ENCODE measurements at regions not wholly inside any gene's neighbourhood (a gene's known extent, or its start where the extent isn't known, plus 50 kb on each side); places are given as distances from the start of the nearest gene placed in this dataset.
"Not testable (repeated sequence)": the region's sequence is repeated elsewhere in the genome, so short reads cannot be mapped to it uniquely, and the experiment has no call there.

GRCh38 chr10:120052964-120053702, 160.6 kb downstream of the SEC23IP start:
- TF ChIP-seq CTCF (IDR thresholded peaks at IDR 0.05), result no peak
- POLR2A ChIA-PET, result interaction anchor here (0.5 kb wide), 1 partner anchor 1431 kb away, joined by 3 read pairs; no protein-coding TSS in a partner anchor
- H3K27ac Mint-ChIP-seq, result no peak overlapping the region
- no peak overlapping the region for H3K4me3 Mint-ChIP-seq
- DNase-seq, result no peak
- CTCF ChIA-PET, result no interaction called here
- no peaks in the 10 kb centered on the region for H3K36me3 Mint-ChIP-seq (ENCODE audit: low read depth)
- H3K27me3 Mint-ChIP-seq, result peaks cover 15% of the 10 kb centered on the region
- ATAC-seq, result no peak
- H3K9me3 Mint-ChIP-seq, result no peaks in the 10 kb centered on the region
- intact Hi-C loops (cut with micrococcal nuclease), result no loop called here
- H3K4me1 Mint-ChIP-seq (ENCODE audit: low read depth), result no peaks in the 10 kb centered on the region

GRCh38 chr10:120059790-120060189, 167.3 kb downstream of the SEC23IP start:
- ATAC-seq; H3K36me3 Mint-ChIP-seq (ENCODE audit: low read depth); POLR2A ChIA-PET; H3K9me3 Mint-ChIP-seq; DNase-seq; CTCF ChIA-PET; H3K4me1 Mint-ChIP-seq (ENCODE audit: low read depth); H3K27ac Mint-ChIP-seq; H3K4me3 Mint-ChIP-seq; intact Hi-C loops (cut with micrococcal nuclease): not testable (repeated sequence)
- H3K27me3 Mint-ChIP-seq, result peaks cover 11% of the 10 kb centered on the region

DNA sequence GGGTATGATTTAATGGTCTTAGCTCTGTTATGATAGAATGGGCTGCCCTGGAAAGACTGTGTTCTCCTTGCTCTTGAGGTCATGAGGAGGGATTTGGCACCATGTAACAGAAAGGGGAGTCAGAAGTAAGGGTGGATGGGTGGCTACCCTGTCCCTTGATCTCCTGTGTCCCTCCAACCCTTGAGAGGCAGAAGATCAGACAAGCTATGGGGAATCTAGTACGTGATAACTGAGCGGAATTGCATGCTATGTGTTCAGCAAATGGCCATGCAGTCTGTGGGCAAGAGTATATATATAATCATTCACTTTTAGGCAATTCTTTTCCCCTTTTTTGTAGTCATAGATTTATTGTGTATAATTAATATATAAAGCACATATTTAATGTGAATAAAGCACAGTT, 174.9 kb downstream of the SEC23IP start:
- TF ChIP-seq CTCF (IDR thresholded peaks at IDR 0.05), result no peak
- POLR2A ChIA-PET, result interaction anchor here (1.1 kb wide), 1 partner anchor 47 kb away, joined by 3 read pairs; no protein-coding TSS in a partner anchor
- Mint-ChIP-seq H3K4me1 (ENCODE audit: low read depth) (no peaks in the 10 kb centered on the region), H3K27me3 (peaks cover 10% of the 10 kb centered on the region), H3K36me3 (ENCODE audit: low read depth) (no peaks in the 10 kb centered on the region), H3K9me3 (peaks cover 7% of the 10 kb centered on the region), H3K27ac (no peak overlapping the region), H3K4me3 (no peak overlapping the region)
- ATAC-seq (no peak), DNase-seq (no peak)
- CTCF ChIA-PET, result interaction anchor here (0.9 kb wide), 1 partner anchor 10 kb away, joined by 4 read pairs; no protein-coding TSS in a partner anchor
- intact Hi-C loops (cut with micrococcal nuclease), result no loop called here

- Mint-ChIP-seq H3K4me1 (ENCODE audit: low read depth) (no peaks in the 10 kb centered on the region), H3K9me3 (peaks cover 7% of the 10 kb centered on the region), H3K36me3 (ENCODE audit: low read depth) (no peaks in the 10 kb centered on the region), H3K27ac (no peak overlapping the region), H3K27me3 (peaks cover 13% of the 10 kb centered on the region), H3K4me3 (no peak overlapping the region)
- no peak for DNase-seq
- POLR2A ChIA-PET, result interaction anchor here (1.8 kb wide), 1 partner anchor 10 kb away, joined by 4 read pairs; no protein-coding TSS in a partner anchor
- TF ChIP-seq CTCF (IDR thresholded peaks at IDR 0.05), result no peak
- intact Hi-C loops (cut with micrococcal nuclease), result no loop called here
- no peak for ATAC-seq
- CTCF ChIA-PET, result no interaction called here
Observed at GRCh38 chr10:120069700-120070099, 177.2 kb downstream of the SEC23IP start.

DNA sequence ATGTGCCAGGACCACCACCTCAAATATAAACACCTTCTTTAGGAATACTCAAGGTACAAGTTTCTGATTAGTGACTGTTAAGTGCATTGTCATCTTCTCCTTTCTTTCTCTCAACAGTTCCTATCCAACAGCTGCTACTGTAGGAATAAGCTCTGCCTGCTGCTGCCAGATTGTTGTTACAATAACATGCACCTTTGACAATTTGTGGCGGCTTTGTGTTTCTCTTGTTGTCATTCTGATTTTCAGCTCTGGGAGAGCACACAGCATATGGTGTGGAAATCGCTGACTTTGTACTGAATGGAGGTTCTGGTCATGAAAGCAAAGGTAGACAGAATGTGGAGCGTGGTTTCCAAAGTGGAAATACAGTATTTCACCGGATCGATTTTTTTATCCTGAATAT, 182.8 kb downstream of the SEC23IP start:
- CTCF ChIA-PET, result no interaction called here
- no peaks in the 10 kb centered on the region for H3K36me3 Mint-ChIP-seq (ENCODE audit: low read depth)
- DNase-seq, result no peak
- ATAC-seq, result no peak
- no peaks in the 10 kb centered on the region for H3K9me3 Mint-ChIP-seq
- no peaks in the 10 kb centered on the region for H3K4me1 Mint-ChIP-seq (ENCODE audit: low read depth)
- peaks cover 22% of the 10 kb centered on the region for H3K27me3 Mint-ChIP-seq
- no peak overlapping the region for H3K4me3 Mint-ChIP-seq
- intact Hi-C loops (cut with micrococcal nuclease), result no loop called here
- no peak for TF ChIP-seq CTCF (IDR thresholded peaks at IDR 0.05)
- no peak overlapping the region for H3K27ac Mint-ChIP-seq
- POLR2A ChIA-PET, result no interaction called here

All from activated CD8-positive, alpha-beta T cell treated with anti-CD3 and anti-CD28 coated beads for 36 hours (primary cell).